ENCODE measurements at regions not wholly inside any gene's neighbourhood (a gene's known extent, or its start where the extent isn't known, plus 50 kb on each side); places are given as distances from the start of the nearest gene placed in this dataset.

DNA sequence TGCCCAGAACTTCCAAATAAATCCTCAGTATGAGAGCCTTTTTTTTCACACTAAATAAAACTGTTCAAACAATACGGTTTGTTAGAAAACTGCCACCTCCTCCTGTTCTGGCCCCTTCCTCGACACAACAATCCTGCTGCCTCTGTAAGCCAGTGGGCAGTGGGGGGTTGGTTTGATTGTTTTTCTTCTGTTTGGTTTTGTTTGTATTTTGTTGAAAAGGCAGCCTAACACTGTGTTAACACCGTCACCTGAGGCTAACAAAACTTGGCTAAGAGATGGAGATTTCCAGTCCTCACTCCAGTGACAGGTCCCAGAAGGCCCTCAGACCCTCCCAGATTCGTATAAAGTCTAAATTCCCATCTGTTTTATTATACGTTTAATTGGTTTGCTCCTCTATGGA is 402.1 kb downstream of the ZNF521 start:
- TF ChIP-seq CTCF (conservative IDR thresholded peaks at IDR 0.05; ENCODE audit: low read length) (no peak), EZH2phosphoT487 (IDR thresholded peaks at IDR 0.05; ENCODE audit: borderline replicate concordance) (no peak)

Data from Loucy (cell line).